Keratinocyte (primary cell): ENCODE measurements at regions not wholly inside any gene's neighbourhood (a gene's known extent, or its start where the extent isn't known, plus 50 kb on each side); places are given as distances from the start of the nearest gene placed in this dataset.

ENCODE experiments used
- DNase-seq: peaks from one replicate; pipeline ENCODE4 v3.0.0-alpha.2; 2011; ENCODE audit warnings: low read depth, missing footprints, low spot score
- FAIRE-seq: peaks from 2 replicates; lab custom pipeline; 2011; peaks lifted over from hg19 to GRCh38; lab: Jason Lieb, UNC
- H2AFZ ChIP-seq: 2 replicates; pipeline ENCODE4 v1.6.0; 2012; ENCODE audit warnings: low read length, control low read depth, inconsistent platforms; ENCODE audit not compliant: control insufficient read depth
- H3K27ac ChIP-seq: 2 replicates; pipeline ENCODE4 v1.5.1; 2011; ENCODE audit warnings: low read length; ENCODE audit not compliant: control insufficient read depth, insufficient read depth
- H3K27me3 ChIP-seq: 3 replicates; pipeline ENCODE4 v1.6.0; 2011; ENCODE audit warnings: low read length; ENCODE audit not compliant: control insufficient read depth, insufficient read depth; ENCODE audit errors: extremely low read depth
- H3K36me3 ChIP-seq, 2 experiments: 2 replicates in 1 of 2; 3 replicates in 1 of 2; pipeline ENCODE4 v1.5.1; 2011; ENCODE audit warnings: low read length in 2 of 2, mild to moderate bottlenecking in 1 of 2; ENCODE audit not compliant: control insufficient read depth in 2 of 2, insufficient read depth in 2 of 2; ENCODE audit errors: extremely low read depth in 1 of 2
- H3K4me1 ChIP-seq: 3 replicates; pipeline ENCODE4 v1.5.1; 2011; ENCODE audit warnings: low read length; ENCODE audit not compliant: control insufficient read depth, insufficient read depth; ENCODE audit errors: extremely low read depth
- H3K4me2 ChIP-seq: 3 replicates; pipeline ENCODE4 v1.6.0; 2011; ENCODE audit warnings: low read depth, low read length; ENCODE audit not compliant: control insufficient read depth, insufficient read depth; ENCODE audit errors: extremely low read depth
- H3K4me3 ChIP-seq, 3 experiments: fragments of 200-600 bp in 1 of 3; sonication (generic) in 1 of 3; 2 replicates in 2 of 3; 3 replicates in 1 of 3; pipeline ENCODE4 v1.5.1; 2011 to 2016; ENCODE audit warnings: low read length in 3 of 3, mild to moderate bottlenecking in 3 of 3, control low read depth in 2 of 3, inconsistent platforms in 1 of 3, low read depth in 1 of 3, mixed read lengths in 1 of 3, mixed run types in 1 of 3, moderate library complexity in 1 of 3; ENCODE audit not compliant: control insufficient read depth in 2 of 3, insufficient read depth in 2 of 3; ENCODE audit errors: extremely low read depth in 1 of 3
- H3K79me2 ChIP-seq: 2 replicates; pipeline ENCODE4 v1.6.0; 2012; ENCODE audit warnings: low read length; ENCODE audit not compliant: control insufficient read depth, insufficient read depth
- H3K9ac ChIP-seq: 3 replicates; pipeline ENCODE4 v1.6.0; 2011; ENCODE audit warnings: low read length; ENCODE audit not compliant: control insufficient read depth, insufficient read depth; ENCODE audit errors: extremely low read depth
- H3K9me1 ChIP-seq: 3 replicates; pipeline ENCODE4 v1.6.0; 2011; ENCODE audit warnings: low read length; ENCODE audit not compliant: control insufficient read depth, insufficient read depth; ENCODE audit errors: extremely low read depth
- H3K9me3 ChIP-seq: 2 replicates; pipeline ENCODE4 v1.5.1; 2012; ENCODE audit warnings: low read depth, low read length; ENCODE audit not compliant: control insufficient read depth
- H4K20me1 ChIP-seq: 3 replicates; pipeline ENCODE4 v1.6.0; 2011; ENCODE audit warnings: low read length; ENCODE audit not compliant: control insufficient read depth, insufficient read depth; ENCODE audit errors: extremely low read depth
- CTCF ChIP-seq, 3 experiments: IDR thresholded peaks in 1 of 3; conservative IDR thresholded peaks in 1 of 3; optimal IDR thresholded peaks in 1 of 3; 2 replicates in 2 of 3; 3 replicates in 1 of 3; pipeline versions ENCODE3 to v1.5.1; 2011; ENCODE audit warnings: low read length in 3 of 3, mild to moderate bottlenecking in 3 of 3, moderate library complexity in 2 of 3, control low read depth in 1 of 3, inconsistent platforms in 1 of 3; ENCODE audit not compliant: insufficient read depth in 2 of 3; ENCODE audit errors: extremely low read depth in 1 of 3
- EZH2 ChIP-seq: IDR thresholded peaks from one replicate; pipeline ENCODE4 v1.6.1; 2012; ENCODE audit warnings: inconsistent platforms, mild to moderate bottlenecking, low read length, moderate library complexity
- dilution Hi-C: fragments of 300-500 bp; cut with MboI; formaldehyde crosslinking; loops from one replicate; pipeline ENCODE4 v1.7.0; 2020; ENCODE audit warnings: low sequenced_read_pairs; ENCODE audit not compliant: extremely low pct_ligation_motif_present

- FAIRE-seq: no peak
These were observed 305.9 kb downstream of the HRH4 start for GRCh38 chr18:24766376-24766775.

GRCh38 chr18:24770311-24771024, 310.0 kb downstream of the HRH4 start:
- no peaks in the 10 kb centered on the region for H3K79me2 ChIP-seq
- H3K9ac ChIP-seq: no peak overlapping the region
- no peak for FAIRE-seq
- TF ChIP-seq CTCF (optimal IDR thresholded peaks at IDR 0.05 in 1 of 3, IDR thresholded peaks at IDR 0.05 in 1 of 3, conservative IDR thresholded peaks at IDR 0.05 in 1 of 3; ENCODE audit: extremely low read depth in 1 of 3, insufficient read depth in 2 of 3, low read length in 3 of 3) (no peak), EZH2 (no peak)
- H3K4me1 ChIP-seq: no peaks in the 10 kb centered on the region
- H2AFZ ChIP-seq: no peak overlapping the region
- no peak overlapping the region for H3K27ac ChIP-seq
- H3K27me3 ChIP-seq: no peaks in the 10 kb centered on the region
- DNase-seq: no peak
- H3K36me3 ChIP-seq: no peaks in the 10 kb centered on the region
- H3K9me1 ChIP-seq: no peaks in the 10 kb centered on the region
- H3K9me3 ChIP-seq: no peaks in the 10 kb centered on the region
- dilution Hi-C loops: no loop called here
- no peak overlapping the region for H3K4me3 ChIP-seq
- H3K4me2 ChIP-seq: no peak overlapping the region
- H4K20me1 ChIP-seq: no peaks in the 10 kb centered on the region

More at GRCh38 chr18:24766376-24766775, 305.9 kb downstream of the HRH4 start:
- Histone ChIP-seq H3K9ac (no peak overlapping the region), H3K4me2 (no peak overlapping the region), H3K79me2 (no peaks in the 10 kb centered on the region), H3K36me3 (no peaks in the 10 kb centered on the region), H3K27ac (no peak overlapping the region), H3K27me3 (no peaks in the 10 kb centered on the region), H3K4me1 (no peaks in the 10 kb centered on the region), H4K20me1 (no peaks in the 10 kb centered on the region), H3K4me3 (no peak overlapping the region), H3K9me1 (no peaks in the 10 kb centered on the region), H3K9me3 (no peaks in the 10 kb centered on the region), H2AFZ (no peak overlapping the region)
- dilution Hi-C loops: no loop called here
- no peak for DNase-seq
- TF ChIP-seq CTCF (optimal IDR thresholded peaks at IDR 0.05 in 1 of 3, IDR thresholded peaks at IDR 0.05 in 1 of 3, conservative IDR thresholded peaks at IDR 0.05 in 1 of 3; ENCODE audit: extremely low read depth in 1 of 3, insufficient read depth in 2 of 3, low read length in 3 of 3): no peak
- no peak for TF ChIP-seq EZH2
